ENCODE measurements at regions not wholly inside any gene's neighbourhood (a gene's known extent, or its start where the extent isn't known, plus 50 kb on each side); places are given as distances from the start of the nearest gene placed in this dataset.

GRCh38 chr13:90532861-90533492 is 814.5 kb upstream of the MIR17HG start:
- POLR2A ChIA-PET: no interaction called here
- DNase-seq (ENCODE audit: low spot score) (no peak), ATAC-seq (no peak)
- Mint-ChIP-seq H3K27ac (no peak overlapping the region), H3K4me3 (no peak overlapping the region), H3K27me3 (ENCODE audit: low read depth) (no peaks in the 10 kb centered on the region), H3K9me3 (no peaks in the 10 kb centered on the region), H3K4me1 (no peaks in the 10 kb centered on the region), H3K36me3 (no peaks in the 10 kb centered on the region)
- CTCF ChIA-PET: no interaction called here
- TF ChIP-seq E2F4 (CRISPR knock-in tag; IDR thresholded peaks at IDR 0.05; ENCODE audit: borderline replicate concordance, low read depth): no peak
- TF ChIP-seq ZNF138 (CRISPR knock-in tag; conservative IDR thresholded peaks at IDR 0.05): no peak
- no peak for TF ChIP-seq ESRRA (CRISPR knock-in tag; IDR thresholded peaks at IDR 0.05; ENCODE audit: borderline replicate concordance)
- TF ChIP-seq NR3C1 (CRISPR knock-in tag; conservative IDR thresholded peaks at IDR 0.05; ENCODE audit: low read depth): no peak
- TF ChIP-seq ATF1 (CRISPR knock-in tag; IDR thresholded peaks at IDR 0.05): no peak

- ChIA-PET POLR2A (no interaction called here), CTCF (no interaction called here)
- DNase-seq (ENCODE audit: low spot score) (no peak), ATAC-seq (no peak)
- H3K36me3 Mint-ChIP-seq: no peaks in the 10 kb centered on the region
- H3K27me3 Mint-ChIP-seq (ENCODE audit: low read depth): no peaks in the 10 kb centered on the region
- H3K9me3 Mint-ChIP-seq: peaks cover 8% of the 10 kb centered on the region
- no peak overlapping the region for H3K4me3 Mint-ChIP-seq
- no peak overlapping the region for H3K27ac Mint-ChIP-seq
- TF ChIP-seq RORB (CRISPR knock-in tag; IDR thresholded peaks at IDR 0.05) (no peak), ZNF396 (CRISPR knock-in tag; IDR thresholded peaks at IDR 0.05; ENCODE audit: borderline replicate concordance) (no peak), ZNF512 (CRISPR knock-in tag; IDR thresholded peaks at IDR 0.05; ENCODE audit: borderline replicate concordance) (no peak)
- no peaks in the 10 kb centered on the region for H3K4me1 Mint-ChIP-seq
These were observed 813.6 kb upstream of the MIR17HG start for GRCh38 chr13:90533866-90534265.

GRCh38 chr13:90534617-90535370 is 812.7 kb upstream of the MIR17HG start:
- no peak for DNase-seq (ENCODE audit: low spot score)
- H3K27ac Mint-ChIP-seq: no peak overlapping the region
- TF ChIP-seq E2F1 (CRISPR knock-in tag; IDR thresholded peaks at IDR 0.05): no peak
- CTCF ChIA-PET: no interaction called here
- H3K27me3 Mint-ChIP-seq (ENCODE audit: low read depth): no peaks in the 10 kb centered on the region
- H3K9me3 Mint-ChIP-seq: peaks cover 10% of the 10 kb centered on the region
- no peak for ATAC-seq
- no peaks in the 10 kb centered on the region for H3K36me3 Mint-ChIP-seq
- H3K4me3 Mint-ChIP-seq: no peak overlapping the region
- POLR2A ChIA-PET: no interaction called here
- no peaks in the 10 kb centered on the region for H3K4me1 Mint-ChIP-seq

- Mint-ChIP-seq H3K4me1 (no peaks in the 10 kb centered on the region), H3K4me3 (no peak overlapping the region), H3K9me3 (peaks cover 10% of the 10 kb centered on the region), H3K27me3 (ENCODE audit: low read depth) (no peaks in the 10 kb centered on the region), H3K36me3 (no peaks in the 10 kb centered on the region), H3K27ac (no peak overlapping the region)
- CTCF ChIA-PET: interaction anchor here (0.7 kb wide), 2 partner anchors 8 to 31 kb away, joined by 3 to 4 read pairs; no protein-coding TSS in a partner anchor
- ATAC-seq (no peak), DNase-seq (ENCODE audit: low spot score) (no peak)
- TF ChIP-seq NFYB (CRISPR knock-in tag; conservative IDR thresholded peaks at IDR 0.05; ENCODE audit: low read depth) (no peak), MXD4 (CRISPR knock-in tag; IDR thresholded peaks at IDR 0.05; ENCODE audit: borderline replicate concordance) (no peak), ZNF138 (CRISPR knock-in tag; conservative IDR thresholded peaks at IDR 0.05) (no peak)
- POLR2A ChIA-PET: interaction anchor here (0.7 kb wide), 1 partner anchor 21 kb away, joined by 7 read pairs; no protein-coding TSS in a partner anchor
These were observed 812.1 kb upstream of the MIR17HG start for GRCh38 chr13:90535421-90535820.
